ENCODE measurements at regions not wholly inside any gene's neighbourhood (a gene's known extent, or its start where the extent isn't known, plus 50 kb on each side); places are given as distances from the start of the nearest gene placed in this dataset.

DNA sequence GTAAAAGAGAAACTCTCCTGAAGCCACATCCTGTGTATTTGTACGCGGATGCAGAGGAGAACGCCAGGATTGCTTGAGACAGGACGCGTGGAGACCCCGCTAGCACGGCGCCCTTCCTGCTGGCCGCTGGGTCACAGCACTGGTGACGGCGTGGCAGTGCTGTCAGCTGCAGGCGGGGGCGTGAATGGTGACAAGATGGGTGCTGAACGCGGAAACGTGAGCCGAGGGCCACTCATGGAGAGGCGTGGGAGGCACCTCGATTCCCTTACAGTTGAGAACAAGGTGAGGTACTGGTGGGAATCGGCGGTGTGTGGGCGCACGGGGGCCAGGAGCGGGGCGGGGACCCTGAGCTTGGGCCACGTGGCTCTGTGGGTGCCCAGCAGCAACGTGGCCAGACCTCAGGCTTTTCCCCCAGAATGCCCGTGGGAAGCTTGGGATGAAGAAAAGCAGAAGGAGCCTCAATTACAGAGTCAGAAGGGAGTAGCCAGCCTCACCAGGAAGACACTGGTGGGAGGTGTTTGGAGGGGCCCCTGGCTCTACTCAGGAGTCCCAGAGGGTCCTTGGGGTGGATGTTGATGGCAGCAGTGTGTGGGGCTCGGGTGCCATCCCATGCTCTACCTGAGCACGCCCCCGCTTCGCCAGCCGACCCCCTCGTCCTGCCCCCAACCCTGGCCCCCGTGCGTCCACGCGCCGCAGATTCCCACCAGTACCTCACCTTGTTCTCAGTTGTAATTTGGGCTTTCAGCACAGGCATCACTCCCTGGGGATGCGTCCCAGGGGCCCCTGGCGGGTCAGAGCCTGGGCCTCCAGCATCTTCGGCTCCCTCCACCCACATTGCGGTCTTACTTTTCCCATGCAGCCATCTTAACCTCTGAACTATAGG is 208.4 kb upstream of the TCERG1L start:
- TF ChIP-seq, protein P1, sequence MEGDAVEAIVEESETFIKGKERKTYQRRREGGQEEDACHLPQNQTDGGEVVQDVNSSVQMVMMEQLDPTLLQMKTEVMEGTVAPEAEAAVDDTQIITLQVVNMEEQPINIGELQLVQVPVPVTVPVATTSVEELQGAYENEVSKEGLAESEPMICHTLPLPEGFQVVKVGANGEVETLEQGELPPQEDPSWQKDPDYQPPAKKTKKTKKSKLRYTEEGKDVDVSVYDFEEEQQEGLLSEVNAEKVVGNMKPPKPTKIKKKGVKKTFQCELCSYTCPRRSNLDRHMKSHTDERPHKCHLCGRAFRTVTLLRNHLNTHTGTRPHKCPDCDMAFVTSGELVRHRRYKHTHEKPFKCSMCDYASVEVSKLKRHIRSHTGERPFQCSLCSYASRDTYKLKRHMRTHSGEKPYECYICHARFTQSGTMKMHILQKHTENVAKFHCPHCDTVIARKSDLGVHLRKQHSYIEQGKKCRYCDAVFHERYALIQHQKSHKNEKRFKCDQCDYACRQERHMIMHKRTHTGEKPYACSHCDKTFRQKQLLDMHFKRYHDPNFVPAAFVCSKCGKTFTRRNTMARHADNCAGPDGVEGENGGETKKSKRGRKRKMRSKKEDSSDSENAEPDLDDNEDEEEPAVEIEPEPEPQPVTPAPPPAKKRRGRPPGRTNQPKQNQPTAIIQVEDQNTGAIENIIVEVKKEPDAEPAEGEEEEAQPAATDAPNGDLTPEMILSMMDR (IDR thresholded peaks at IDR 0.05; ENCODE audit: control insufficient read depth, insufficient read depth, low read depth, low read length, missing control alignments) = no peak
- H3K4me3 ChIP-seq (ENCODE audit: control insufficient read depth, low read depth, low read length) = no peak overlapping the region
- DNase-seq (ENCODE audit: low read depth) = no peak

DNA sequence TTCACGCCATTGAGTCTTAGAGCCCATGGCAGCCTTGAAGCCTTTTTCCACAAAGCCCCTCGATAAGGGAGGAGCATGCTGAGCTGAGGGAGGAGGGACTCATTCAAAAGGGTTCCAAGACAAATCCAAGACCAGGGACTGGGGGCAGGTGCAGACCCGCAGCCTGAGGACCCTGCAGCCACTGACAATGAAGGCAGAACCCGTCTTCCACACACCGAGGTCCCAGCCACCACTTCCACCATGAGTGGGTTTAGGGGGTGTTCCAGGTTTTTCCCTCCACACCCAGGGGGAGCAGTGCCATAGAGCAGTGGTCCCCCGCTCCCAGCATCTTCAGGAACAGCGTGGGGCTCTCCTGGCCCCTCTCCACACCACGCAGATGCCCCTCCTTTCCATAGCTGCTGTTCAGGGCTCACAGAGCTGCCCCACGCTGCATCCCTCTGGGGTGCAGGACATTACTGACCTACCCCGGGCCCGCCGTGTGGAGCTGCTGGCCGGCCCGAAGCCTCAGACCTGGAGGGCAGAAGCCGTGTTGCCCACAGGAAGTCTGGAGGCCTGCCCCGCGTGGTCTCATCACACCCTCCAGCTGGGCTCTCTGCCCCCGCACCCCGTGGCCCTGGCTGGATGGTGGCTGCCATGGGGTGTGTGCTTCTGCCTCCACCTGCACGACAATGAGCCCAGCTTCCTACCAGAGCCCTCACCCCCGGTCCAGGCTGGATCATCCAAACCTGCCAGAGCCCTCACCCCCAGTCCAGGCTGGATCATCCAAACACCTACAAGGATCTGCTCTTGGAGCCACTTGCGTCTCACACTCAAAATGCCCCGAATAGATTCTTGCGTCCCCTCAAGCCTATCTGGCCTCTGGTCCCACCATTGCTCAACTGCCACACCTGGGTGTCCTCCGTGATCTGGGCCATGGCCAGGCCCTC is 220.0 kb upstream of the TCERG1L start:
- DNase-seq (ENCODE audit: low read depth) = no peak
- H3K4me3 ChIP-seq (ENCODE audit: control insufficient read depth, low read depth, low read length) = no peak overlapping the region
- TF ChIP-seq, protein P1 (IDR thresholded peaks at IDR 0.05; ENCODE audit: control insufficient read depth, insufficient read depth, low read depth, low read length, missing control alignments) = no peak

DNA sequence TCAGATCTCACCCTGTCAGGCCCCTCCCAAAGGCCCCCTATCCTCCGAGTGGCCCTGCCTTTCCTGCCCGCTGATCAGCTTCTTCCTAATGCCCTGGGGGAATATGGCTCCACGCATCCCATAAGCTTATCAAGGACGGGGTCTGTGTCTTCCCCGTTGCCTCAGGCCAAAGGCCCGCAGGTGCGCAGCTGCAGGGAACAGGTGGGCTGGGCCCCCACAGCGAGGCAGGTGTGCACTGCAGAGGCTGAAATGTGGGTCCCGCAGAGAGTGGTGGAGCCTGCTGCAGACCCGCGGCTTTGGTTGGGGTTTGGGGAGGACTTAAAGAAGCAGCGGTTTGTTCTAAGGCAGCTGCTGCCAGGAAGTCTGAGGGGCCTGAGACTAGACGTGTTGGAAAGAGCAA is 220.8 kb upstream of the TCERG1L start:
- DNase-seq (ENCODE audit: low read depth) = no peak
- TF ChIP-seq, protein P1 (IDR thresholded peaks at IDR 0.05; ENCODE audit: control insufficient read depth, insufficient read depth, low read depth, low read length, missing control alignments) = no peak
- no peak overlapping the region for H3K4me3 ChIP-seq (ENCODE audit: control insufficient read depth, low read depth, low read length)

DNA sequence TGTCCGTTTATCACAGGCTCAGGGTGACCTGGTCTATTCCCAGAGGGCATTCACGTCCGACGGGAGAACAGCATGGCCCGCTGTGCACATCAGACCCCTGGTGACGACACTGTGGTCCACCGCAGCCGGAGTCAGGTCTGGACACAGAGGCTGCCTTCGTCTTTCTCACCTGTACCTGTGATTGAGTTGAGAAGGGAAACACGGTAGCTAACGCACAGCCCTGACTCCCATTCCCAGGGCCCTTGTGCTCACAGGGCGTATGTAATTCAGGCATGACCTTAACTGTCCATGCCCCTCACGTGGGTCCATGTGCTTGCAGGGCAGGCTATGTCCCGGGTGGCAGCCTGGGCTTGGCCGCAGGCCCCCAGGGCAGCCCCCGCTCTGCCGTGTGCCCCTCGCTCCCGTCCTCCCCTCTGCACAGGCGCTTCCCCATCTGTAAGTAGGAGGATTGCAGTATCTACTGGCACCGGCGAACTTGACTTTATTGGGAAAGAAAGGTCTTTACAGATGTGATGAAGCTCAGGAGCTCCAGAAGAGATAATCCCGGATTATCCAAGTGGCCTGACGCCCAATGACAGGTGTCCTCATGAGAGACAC is 221.3 kb upstream of the TCERG1L start:
- TF ChIP-seq, protein P1 (IDR thresholded peaks at IDR 0.05; ENCODE audit: control insufficient read depth, insufficient read depth, low read depth, low read length, missing control alignments) = no peak
- no peak for DNase-seq (ENCODE audit: low read depth)
- no peak overlapping the region for H3K4me3 ChIP-seq (ENCODE audit: control insufficient read depth, low read depth, low read length)

DNA sequence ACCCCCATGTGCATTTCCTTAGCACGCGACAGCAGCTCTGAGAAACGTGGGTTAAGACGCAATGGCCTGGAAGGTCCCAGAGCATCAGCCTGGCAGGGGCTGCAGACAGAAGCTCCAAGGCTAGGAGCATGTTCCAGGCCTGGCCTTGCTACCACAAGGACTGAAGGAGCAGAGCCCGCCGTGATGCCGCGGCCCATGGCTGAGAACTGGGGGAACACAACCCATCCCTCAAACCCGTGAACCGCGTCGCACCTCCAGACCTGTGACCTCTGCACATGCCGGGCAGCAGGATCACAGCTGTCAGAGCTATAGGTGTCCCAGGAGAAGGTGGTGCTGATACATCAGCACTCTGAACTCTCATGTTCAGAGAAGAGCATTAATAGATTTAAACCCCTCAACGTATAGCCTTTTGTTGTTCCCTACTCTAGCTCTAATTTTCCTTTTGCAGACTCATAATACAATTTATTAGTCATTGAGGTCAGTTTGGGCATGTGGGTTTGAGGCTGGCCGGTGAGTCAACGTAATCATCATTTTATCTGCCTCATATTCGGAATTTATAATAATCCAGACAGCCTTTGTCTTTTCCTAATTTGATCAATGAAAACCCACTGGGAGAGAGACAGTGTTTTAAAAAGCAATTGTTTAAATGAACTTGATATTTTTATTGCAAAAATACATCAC is 222.5 kb upstream of the TCERG1L start:
- DNase-seq (ENCODE audit: low read depth) = no peak
- no peak overlapping the region for H3K4me3 ChIP-seq (ENCODE audit: control insufficient read depth, low read depth, low read length)
- TF ChIP-seq, protein P1 (IDR thresholded peaks at IDR 0.05; ENCODE audit: control insufficient read depth, insufficient read depth, low read depth, low read length, missing control alignments) = no peak

DNA sequence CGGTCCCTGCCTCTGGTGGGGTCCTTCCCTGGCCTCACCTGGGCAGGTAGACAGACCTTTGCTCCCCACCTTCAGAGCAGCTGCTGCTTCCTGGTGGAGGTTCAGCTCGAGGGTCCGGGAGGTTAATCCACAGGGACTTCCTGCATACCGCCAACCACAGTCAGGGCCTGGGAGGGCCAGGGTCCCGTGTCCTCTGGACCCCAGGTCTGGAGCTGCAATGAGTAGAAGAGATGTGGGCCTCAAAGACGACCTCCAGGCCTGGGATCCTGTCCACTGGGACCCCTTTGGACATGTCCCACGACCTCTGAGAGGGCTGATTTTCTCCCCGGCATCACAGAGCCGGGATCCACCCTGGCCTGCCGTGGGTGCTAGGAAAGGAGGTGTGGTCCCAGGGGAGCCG is 223.3 kb upstream of the TCERG1L start:
- H3K4me3 ChIP-seq (ENCODE audit: control insufficient read depth, low read depth, low read length) = no peak overlapping the region
- TF ChIP-seq, protein P1 (IDR thresholded peaks at IDR 0.05; ENCODE audit: control insufficient read depth, insufficient read depth, low read depth, low read length, missing control alignments) = no peak
- no peak for DNase-seq (ENCODE audit: low read depth)

All from AG09309 (cell line).